ENCODE measurements at regions not wholly inside any gene's neighbourhood (a gene's known extent, or its start where the extent isn't known, plus 50 kb on each side); places are given as distances from the start of the nearest gene placed in this dataset.

- H3K27ac ChIP-seq (ENCODE audit: low read depth, low read length), result no peak overlapping the region
- H3K4me3 ChIP-seq (ENCODE audit: insufficient read depth, low read length, poor library complexity, severe bottlenecking), result no peak overlapping the region
- H3F3A ChIP-seq (ENCODE audit: insufficient read depth), result no peaks in the 10 kb centered on the region
- no peaks in the 10 kb centered on the region for H3K36me3 ChIP-seq (ENCODE audit: low read length)
- TF ChIP-seq CTCF (IDR thresholded peaks at IDR 0.05; ENCODE audit: insufficient read depth, low read length, poor library complexity, severe bottlenecking) (no peak), EZH2phosphoT487 (conservative IDR thresholded peaks at IDR 0.05; ENCODE audit: low read length) (no peak)
- no peaks in the 10 kb centered on the region for H3K9me3 ChIP-seq (ENCODE audit: insufficient read depth, low read length)
- H3K4me2 ChIP-seq (ENCODE audit: low read depth, low read length, poor library complexity, severe bottlenecking), result no peak overlapping the region
- no peaks in the 10 kb centered on the region for H3K9me2 ChIP-seq (replicated peaks; ENCODE audit: insufficient read depth, low read length)
- H3K79me2 ChIP-seq (ENCODE audit: insufficient read depth, low read length), result no peaks in the 10 kb centered on the region
- H3K27me3 ChIP-seq (ENCODE audit: low read length), result no peaks in the 10 kb centered on the region
- H3K9ac ChIP-seq (ENCODE audit: low read length), result no peak overlapping the region
- no peak overlapping the region for H2AFZ ChIP-seq (ENCODE audit: low read depth, low read length, severe bottlenecking)
- H4K20me1 ChIP-seq (ENCODE audit: low read depth, low read length), result no peaks in the 10 kb centered on the region
Observed at GRCh38 chr12:34297126-34297789, 275.0 kb downstream of the ALG10 start.

- H3K27ac ChIP-seq (ENCODE audit: low read depth, low read length), result no peak overlapping the region
- no peaks in the 10 kb centered on the region for H3K36me3 ChIP-seq (ENCODE audit: low read length)
- H3K9me2 ChIP-seq (replicated peaks; ENCODE audit: insufficient read depth, low read length), result no peaks in the 10 kb centered on the region
- no peak overlapping the region for H2AFZ ChIP-seq (ENCODE audit: low read depth, low read length, severe bottlenecking)
- TF ChIP-seq EZH2phosphoT487 (conservative IDR thresholded peaks at IDR 0.05; ENCODE audit: low read length) (no peak), CTCF (IDR thresholded peaks at IDR 0.05; ENCODE audit: insufficient read depth, low read length, poor library complexity, severe bottlenecking) (no peak)
- H3K4me2 ChIP-seq (ENCODE audit: low read depth, low read length, poor library complexity, severe bottlenecking), result no peak overlapping the region
- no peaks in the 10 kb centered on the region for H3K79me2 ChIP-seq (ENCODE audit: insufficient read depth, low read length)
- no peaks in the 10 kb centered on the region for H3K9me3 ChIP-seq (ENCODE audit: insufficient read depth, low read length)
- no peak overlapping the region for H3K9ac ChIP-seq (ENCODE audit: low read length)
- H3F3A ChIP-seq (ENCODE audit: insufficient read depth), result no peaks in the 10 kb centered on the region
- H3K27me3 ChIP-seq (ENCODE audit: low read length), result no peaks in the 10 kb centered on the region
- H4K20me1 ChIP-seq (ENCODE audit: low read depth, low read length), result no peaks in the 10 kb centered on the region
- no peak overlapping the region for H3K4me3 ChIP-seq (ENCODE audit: insufficient read depth, low read length, poor library complexity, severe bottlenecking)
Observed at GRCh38 chr12:34297790-34298164, 275.5 kb downstream of the ALG10 start.

DNA sequence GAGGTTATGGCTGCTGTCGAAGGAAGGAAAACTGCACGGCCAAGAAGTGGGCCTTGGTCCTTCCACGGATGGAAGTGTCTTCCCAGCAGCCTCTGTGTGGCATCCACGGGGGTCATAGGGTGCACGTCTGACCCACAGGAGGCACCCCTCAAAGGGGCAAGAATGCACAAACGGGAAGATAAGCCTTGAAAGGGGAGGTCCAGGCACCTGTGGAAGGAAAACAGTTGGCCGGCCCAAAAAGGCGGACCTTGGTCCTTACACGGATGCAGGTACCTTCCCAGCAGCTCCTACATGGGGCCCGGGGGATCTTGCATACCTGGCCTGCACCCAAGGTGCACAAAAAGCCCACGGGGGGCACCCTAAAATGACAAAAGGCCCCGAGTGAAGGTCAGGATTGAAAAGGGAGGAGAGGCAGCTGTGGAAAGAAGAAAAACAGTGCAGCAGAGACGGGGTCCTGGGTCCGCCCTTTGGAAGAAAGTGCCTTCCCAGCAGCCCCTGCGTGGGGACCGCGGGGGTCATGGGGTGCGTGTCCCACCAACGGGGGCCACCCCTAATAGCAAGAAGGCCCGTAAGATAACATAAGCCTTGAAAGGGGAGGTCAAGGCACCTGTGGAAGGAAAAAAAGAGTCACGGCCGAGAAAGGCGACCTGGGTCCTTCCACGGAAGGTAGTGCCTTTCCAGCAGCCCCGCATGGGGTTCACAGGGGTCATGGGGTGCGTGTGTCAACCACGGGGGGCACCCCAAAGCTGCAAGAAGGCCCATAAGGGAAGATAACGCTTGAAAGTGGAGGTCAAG lies 276.1 kb downstream of the ALG10 start:
- no peaks in the 10 kb centered on the region for H3K79me2 ChIP-seq (ENCODE audit: insufficient read depth, low read length)
- H3K27me3 ChIP-seq (ENCODE audit: low read length), result no peaks in the 10 kb centered on the region
- no peak overlapping the region for H3K27ac ChIP-seq (ENCODE audit: low read depth, low read length)
- no peak overlapping the region for H3K9ac ChIP-seq (ENCODE audit: low read length)
- H2AFZ ChIP-seq (ENCODE audit: low read depth, low read length, severe bottlenecking), result no peak overlapping the region
- TF ChIP-seq CTCF (IDR thresholded peaks at IDR 0.05; ENCODE audit: insufficient read depth, low read length, poor library complexity, severe bottlenecking) (no peak), EZH2phosphoT487 (conservative IDR thresholded peaks at IDR 0.05; ENCODE audit: low read length) (no peak)
- no peak overlapping the region for H3K4me3 ChIP-seq (ENCODE audit: insufficient read depth, low read length, poor library complexity, severe bottlenecking)
- no peak overlapping the region for H3K4me2 ChIP-seq (ENCODE audit: low read depth, low read length, poor library complexity, severe bottlenecking)
- no peaks in the 10 kb centered on the region for H3K9me3 ChIP-seq (ENCODE audit: insufficient read depth, low read length)
- H4K20me1 ChIP-seq (ENCODE audit: low read depth, low read length), result no peaks in the 10 kb centered on the region
- no peaks in the 10 kb centered on the region for H3F3A ChIP-seq (ENCODE audit: insufficient read depth)
- H3K9me2 ChIP-seq (replicated peaks; ENCODE audit: insufficient read depth, low read length), result no peaks in the 10 kb centered on the region
- H3K36me3 ChIP-seq (ENCODE audit: low read length), result no peaks in the 10 kb centered on the region
